ENCODE measurements at regions not wholly inside any gene's neighbourhood (a gene's known extent, or its start where the extent isn't known, plus 50 kb on each side); places are given as distances from the start of the nearest gene placed in this dataset.

DNA sequence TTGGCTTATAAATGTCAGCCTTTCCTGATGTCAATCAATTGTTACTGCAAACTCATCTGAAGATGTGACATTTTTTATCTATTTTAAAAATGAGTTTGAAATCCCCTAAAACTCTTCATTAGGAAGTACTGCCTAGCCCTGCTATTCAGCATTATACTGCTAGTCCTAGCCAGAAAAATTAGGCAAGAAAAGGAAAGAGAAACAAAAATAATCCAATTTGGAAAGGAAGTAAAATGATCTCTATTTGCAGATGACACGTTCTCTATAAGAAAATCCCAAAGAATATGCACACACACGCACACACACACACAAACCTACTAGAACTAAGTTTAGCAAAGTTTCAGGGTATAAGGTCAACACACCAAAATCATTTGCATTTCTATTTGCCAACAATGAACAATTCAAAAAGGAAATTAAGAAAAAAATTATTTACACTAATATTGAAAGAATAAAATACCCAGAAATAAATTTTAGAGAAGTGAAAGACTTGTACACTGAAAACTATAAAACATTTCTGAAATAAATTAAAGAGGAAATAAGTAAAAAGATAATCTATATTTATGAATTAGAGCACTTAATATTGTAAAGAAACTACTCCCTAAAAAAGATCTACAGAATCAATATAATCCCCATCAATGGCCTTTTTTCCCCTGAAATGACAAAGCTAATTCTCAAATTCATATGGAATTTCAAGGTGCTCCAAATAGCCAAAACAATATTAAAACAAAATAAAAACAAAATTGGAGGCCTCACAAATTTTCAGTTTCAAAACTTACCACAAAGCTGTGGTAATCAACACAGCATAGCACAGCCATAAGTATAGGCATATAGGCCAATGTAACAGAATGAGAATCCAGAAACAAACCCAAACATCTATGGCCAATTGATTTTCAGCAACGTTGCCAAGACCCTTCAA lies 433.7 kb upstream of the TRIB2 start:
- TF ChIP-seq, protein P1, sequence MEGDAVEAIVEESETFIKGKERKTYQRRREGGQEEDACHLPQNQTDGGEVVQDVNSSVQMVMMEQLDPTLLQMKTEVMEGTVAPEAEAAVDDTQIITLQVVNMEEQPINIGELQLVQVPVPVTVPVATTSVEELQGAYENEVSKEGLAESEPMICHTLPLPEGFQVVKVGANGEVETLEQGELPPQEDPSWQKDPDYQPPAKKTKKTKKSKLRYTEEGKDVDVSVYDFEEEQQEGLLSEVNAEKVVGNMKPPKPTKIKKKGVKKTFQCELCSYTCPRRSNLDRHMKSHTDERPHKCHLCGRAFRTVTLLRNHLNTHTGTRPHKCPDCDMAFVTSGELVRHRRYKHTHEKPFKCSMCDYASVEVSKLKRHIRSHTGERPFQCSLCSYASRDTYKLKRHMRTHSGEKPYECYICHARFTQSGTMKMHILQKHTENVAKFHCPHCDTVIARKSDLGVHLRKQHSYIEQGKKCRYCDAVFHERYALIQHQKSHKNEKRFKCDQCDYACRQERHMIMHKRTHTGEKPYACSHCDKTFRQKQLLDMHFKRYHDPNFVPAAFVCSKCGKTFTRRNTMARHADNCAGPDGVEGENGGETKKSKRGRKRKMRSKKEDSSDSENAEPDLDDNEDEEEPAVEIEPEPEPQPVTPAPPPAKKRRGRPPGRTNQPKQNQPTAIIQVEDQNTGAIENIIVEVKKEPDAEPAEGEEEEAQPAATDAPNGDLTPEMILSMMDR (IDR thresholded peaks at IDR 0.05) = no peak
- TF ChIP-seq POLR2A (IDR thresholded peaks at IDR 0.05) = no peak

All from Peyer's patch (tissue), 4 donors.